HUES64 (cell line): ENCODE measurements at regions not wholly inside any gene's neighbourhood (a gene's known extent, or its start where the extent isn't known, plus 50 kb on each side); places are given as distances from the start of the nearest gene placed in this dataset.
"Not testable (repeated sequence)": the region's sequence is repeated elsewhere in the genome, so short reads cannot be mapped to it uniquely, and the experiment has no call there.

ENCODE experiments used
- H3K27ac ChIP-seq: 2 replicates; pipeline ENCODE4 v1.7.0; 2013; ENCODE audit warnings: low read depth, low read length, inconsistent platforms
- H3K27me3 ChIP-seq: 2 replicates; pipeline ENCODE4 v1.6.1; 2013; ENCODE audit warnings: mild to moderate bottlenecking, low read length; ENCODE audit not compliant: insufficient read depth
- H3K36me3 ChIP-seq: 2 replicates; pipeline ENCODE4 v1.6.1; 2013; ENCODE audit warnings: mild to moderate bottlenecking, low read length; ENCODE audit not compliant: insufficient read depth
- H3K4me1 ChIP-seq: 2 replicates; pipeline ENCODE4 v1.6.1; 2013; ENCODE audit warnings: mild to moderate bottlenecking, low read length, moderate library complexity; ENCODE audit not compliant: insufficient read depth
- H3K4me3 ChIP-seq: 2 replicates; pipeline ENCODE4 v1.5.1; 2013; ENCODE audit warnings: mild to moderate bottlenecking, low read length, moderate library complexity
- H3K9ac ChIP-seq: 2 replicates; pipeline ENCODE4 v1.6.1; 2013; ENCODE audit warnings: mild to moderate bottlenecking, low read depth, low read length
- H3K9me3 ChIP-seq: 2 replicates; pipeline ENCODE4 v1.6.1; 2013; ENCODE audit warnings: low read depth, low read length; ENCODE audit not compliant: insufficient read depth
- WGBS: fragments of 150-250, 120-280 bp; methylation state at CpG from one replicate; pipeline ENCODE4 v1.1.7; 2013; ENCODE audit warnings: missing lambda C conversion rate; 5-methylcytosine and 5-hydroxymethylcytosine counted together

GRCh38 chr6:74598462-74599393 lies 607.1 kb downstream of the COL12A1 start:
- Histone ChIP-seq H3K9ac (no peak overlapping the region), H3K4me1 (no peaks in the 10 kb centered on the region), H3K27me3 (no peaks in the 10 kb centered on the region), H3K4me3 (no peak overlapping the region), H3K27ac (no peak overlapping the region), H3K9me3 (no peaks in the 10 kb centered on the region), H3K36me3 (no peaks in the 10 kb centered on the region)
- WGBS = 99% methylated on average over 3 of the region's 3 CpGs

- H3K9ac ChIP-seq = no peak overlapping the region
- H3K27ac ChIP-seq = no peak overlapping the region
- no peaks in the 10 kb centered on the region for H3K4me1 ChIP-seq
- H3K36me3 ChIP-seq = no peaks in the 10 kb centered on the region
- H3K9me3 ChIP-seq = no peaks in the 10 kb centered on the region
- no peaks in the 10 kb centered on the region for H3K27me3 ChIP-seq
- H3K4me3 ChIP-seq = no peak overlapping the region
- WGBS = no CpG with 5 or more reads among the region's 1 CpG
These were observed 608.0 kb downstream of the COL12A1 start for GRCh38 chr6:74597840-74598239.

- Histone ChIP-seq H3K4me1 (no peaks in the 10 kb centered on the region), H3K4me3 (no peak overlapping the region), H3K27me3 (no peaks in the 10 kb centered on the region), H3K27ac (no peak overlapping the region), H3K9ac (no peak overlapping the region), H3K9me3 (no peaks in the 10 kb centered on the region), H3K36me3 (no peaks in the 10 kb centered on the region)
- 100% methylated on average over 1 of the region's 2 CpGs for WGBS
These were observed 608.6 kb downstream of the COL12A1 start for GRCh38 chr6:74597266-74597665.

GRCh38 chr6:74596588-74596987 lies 609.3 kb downstream of the COL12A1 start:
- Histone ChIP-seq H3K27me3 (no peaks in the 10 kb centered on the region), H3K9ac (no peak overlapping the region), H3K9me3 (no peaks in the 10 kb centered on the region), H3K4me3 (no peak overlapping the region), H3K36me3 (no peaks in the 10 kb centered on the region), H3K4me1 (no peaks in the 10 kb centered on the region), H3K27ac (no peak overlapping the region)

- H3K9me3 ChIP-seq, H3K4me1 ChIP-seq, H3K36me3 ChIP-seq, H3K9ac ChIP-seq, H3K27me3 ChIP-seq, H3K4me3 ChIP-seq, H3K27ac ChIP-seq: not testable (repeated sequence)
- no CpG with 5 or more reads among the region's 4 CpGs for WGBS
These were observed 611.5 kb downstream of the COL12A1 start for GRCh38 chr6:74594350-74594749.

- Histone ChIP-seq H3K27me3 (no peaks in the 10 kb centered on the region), H3K36me3 (no peaks in the 10 kb centered on the region), H3K9ac (no peak overlapping the region), H3K4me3 (no peak overlapping the region), H3K27ac (no peak overlapping the region), H3K4me1 (no peaks in the 10 kb centered on the region), H3K9me3 (no peaks in the 10 kb centered on the region)
- 97% methylated on average over 5 of the region's 5 CpGs for WGBS
These were observed 617.6 kb downstream of the COL12A1 start for GRCh38 chr6:74588094-74588832.

GRCh38 chr6:74587386-74587785 lies 618.5 kb downstream of the COL12A1 start:
- H3K27ac ChIP-seq = no peak overlapping the region
- H3K4me1 ChIP-seq = no peaks in the 10 kb centered on the region
- H3K27me3 ChIP-seq = no peaks in the 10 kb centered on the region
- WGBS = 90% methylated on average over 2 of the region's 2 CpGs
- no peak overlapping the region for H3K4me3 ChIP-seq
- H3K36me3 ChIP-seq = no peaks in the 10 kb centered on the region
- H3K9me3 ChIP-seq = no peaks in the 10 kb centered on the region
- H3K9ac ChIP-seq = no peak overlapping the region

- H3K36me3 ChIP-seq = no peaks in the 10 kb centered on the region
- no peak overlapping the region for H3K4me3 ChIP-seq
These were observed 620.1 kb downstream of the COL12A1 start for GRCh38 chr6:74585753-74586152.

GRCh38 chr6:74581681-74582080 lies 624.2 kb downstream of the COL12A1 start:
- H3K27me3 ChIP-seq = no peaks in the 10 kb centered on the region
- no peaks in the 10 kb centered on the region for H3K9me3 ChIP-seq
- no peaks in the 10 kb centered on the region for H3K36me3 ChIP-seq
- no peak overlapping the region for H3K9ac ChIP-seq
- WGBS = 91% methylated on average over 6 of the region's 6 CpGs
- H3K4me3 ChIP-seq = no peak overlapping the region
- no peaks in the 10 kb centered on the region for H3K4me1 ChIP-seq
- no peak overlapping the region for H3K27ac ChIP-seq

More at GRCh38 chr6:74585753-74586152, 620.1 kb downstream of the COL12A1 start:
- Histone ChIP-seq H3K9ac (no peak overlapping the region), H3K27ac (no peak overlapping the region), H3K4me1 (no peaks in the 10 kb centered on the region), H3K9me3 (no peaks in the 10 kb centered on the region), H3K27me3 (no peaks in the 10 kb centered on the region)

GRCh38 chr6:74579794-74580193 lies 626.1 kb downstream of the COL12A1 start:
- Histone ChIP-seq H3K9me3 (no peaks in the 10 kb centered on the region), H3K27ac (no peak overlapping the region), H3K9ac (no peak overlapping the region), H3K27me3 (no peaks in the 10 kb centered on the region), H3K36me3 (no peaks in the 10 kb centered on the region), H3K4me3 (no peak overlapping the region), H3K4me1 (no peaks in the 10 kb centered on the region)
- WGBS = 96% methylated on average over 3 of the region's 3 CpGs

- WGBS = 90% methylated on average over 2 of the region's 2 CpGs
These were observed 626.8 kb downstream of the COL12A1 start for GRCh38 chr6:74579047-74579446.

More at GRCh38 chr6:74579047-74579446, 626.8 kb downstream of the COL12A1 start:
- Histone ChIP-seq H3K9ac (no peak overlapping the region), H3K27me3 (no peaks in the 10 kb centered on the region), H3K4me3 (no peak overlapping the region), H3K36me3 (no peaks in the 10 kb centered on the region), H3K27ac (no peak overlapping the region), H3K9me3 (no peaks in the 10 kb centered on the region), H3K4me1 (no peaks in the 10 kb centered on the region)
